NCI-H2196 treated with DMSO at 0.1 percent for 48 hours (cell line): ENCODE measurements at regions not wholly inside any gene's neighbourhood (a gene's known extent, or its start where the extent isn't known, plus 50 kb on each side); places are given as distances from the start of the nearest gene placed in this dataset.
A peak's percentile ranks its signal among the peaks of the same experiment; 100 is the strongest.
"Not testable (repeated sequence)": the region's sequence is repeated elsewhere in the genome, so short reads cannot be mapped to it uniquely, and the experiment has no call there.

ENCODE experiments used
- DNase-seq: peaks from one replicate; lab custom pipeline; 2025; ENCODE audit not compliant: unreplicated experiment; lab: John Stamatoyannopoulos, UW

GRCh38 chr7:93750986-93751385 is 139.6 kb downstream of the TFPI2 start:
- DNase-seq = no peak

- no peak for DNase-seq
Observed at GRCh38 chr7:93747019-93747418, 143.5 kb downstream of the TFPI2 start.

GRCh38 chr7:93739424-93739823 is 151.1 kb downstream of the TFPI2 start:
- DNase-seq = no peak

- no peak for DNase-seq
Observed at GRCh38 chr7:93737953-93738352, 152.6 kb downstream of the TFPI2 start.

- peak; percentile 56 for DNase-seq
Observed at GRCh38 chr7:93736668-93737369, 153.7 kb downstream of the TFPI2 start.

GRCh38 chr7:93728292-93728691 is 153.8 kb upstream of the CALCR start:
- no peak for DNase-seq

GRCh38 chr7:93725954-93726353 is 151.4 kb upstream of the CALCR start:
- no peak for DNase-seq

GRCh38 chr7:93723424-93724124 is 149.1 kb upstream of the CALCR start:
- no peak for DNase-seq

GRCh38 chr7:93720106-93720505 is 145.6 kb upstream of the CALCR start:
- DNase-seq = no peak

GRCh38 chr7:93719546-93719945 is 145.0 kb upstream of the CALCR start:
- DNase-seq = no peak

GRCh38 chr7:93717217-93717900 is 142.8 kb upstream of the CALCR start:
- DNase-seq = no peak

GRCh38 chr7:93715234-93715633 is 140.7 kb upstream of the CALCR start:
- no peak for DNase-seq

GRCh38 chr7:93711926-93712325 is 137.4 kb upstream of the CALCR start:
- no peak for DNase-seq

GRCh38 chr7:93708255-93708654 is 133.7 kb upstream of the CALCR start:
- not testable (repeated sequence) for DNase-seq

- no peak for DNase-seq
Observed at GRCh38 chr7:93707249-93707648, 132.7 kb upstream of the CALCR start.

GRCh38 chr7:93706162-93706561 is 131.6 kb upstream of the CALCR start:
- not testable (repeated sequence) for DNase-seq

- no peak for DNase-seq
Observed at GRCh38 chr7:93704217-93704616, 129.7 kb upstream of the CALCR start.

GRCh38 chr7:93697901-93698300 is 123.4 kb upstream of the CALCR start:
- no peak for DNase-seq

- DNase-seq = no peak
Observed at GRCh38 chr7:93693796-93694195, 119.3 kb upstream of the CALCR start.

GRCh38 chr7:93690021-93690420 is 115.5 kb upstream of the CALCR start:
- DNase-seq = no peak

GRCh38 chr7:93678185-93678584 is 103.7 kb upstream of the CALCR start:
- no peak for DNase-seq
